ENCODE measurements at regions not wholly inside any gene's neighbourhood (a gene's known extent, or its start where the extent isn't known, plus 50 kb on each side); places are given as distances from the start of the nearest gene placed in this dataset.

DNA sequence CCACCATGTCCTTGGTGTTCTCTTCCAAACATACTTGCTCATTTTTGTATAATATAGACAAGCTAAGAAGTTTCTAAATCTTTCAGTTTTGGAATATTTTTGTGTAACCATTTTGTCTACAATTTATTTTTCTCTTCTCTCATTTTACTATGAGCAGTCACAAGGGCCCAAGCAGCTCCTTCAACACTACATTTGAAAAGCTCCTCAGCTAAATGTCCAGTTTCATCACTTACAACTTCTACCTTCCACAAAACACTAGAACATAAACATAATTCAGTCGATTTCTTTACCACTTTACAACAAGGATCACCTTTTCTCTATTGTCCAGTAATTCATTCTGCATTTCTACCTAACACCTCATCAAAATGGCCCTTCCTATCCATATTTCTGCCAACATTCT is 554.4 kb downstream of the RAB28 start:
- no peak overlapping the region for H3K9ac ChIP-seq (ENCODE audit: control insufficient read depth, extremely low read depth, insufficient read depth, low read length)
- TF ChIP-seq EZH2 (IDR thresholded peaks at IDR 0.05; ENCODE audit: low read length) = no peak
- TF ChIP-seq, protein P1, sequence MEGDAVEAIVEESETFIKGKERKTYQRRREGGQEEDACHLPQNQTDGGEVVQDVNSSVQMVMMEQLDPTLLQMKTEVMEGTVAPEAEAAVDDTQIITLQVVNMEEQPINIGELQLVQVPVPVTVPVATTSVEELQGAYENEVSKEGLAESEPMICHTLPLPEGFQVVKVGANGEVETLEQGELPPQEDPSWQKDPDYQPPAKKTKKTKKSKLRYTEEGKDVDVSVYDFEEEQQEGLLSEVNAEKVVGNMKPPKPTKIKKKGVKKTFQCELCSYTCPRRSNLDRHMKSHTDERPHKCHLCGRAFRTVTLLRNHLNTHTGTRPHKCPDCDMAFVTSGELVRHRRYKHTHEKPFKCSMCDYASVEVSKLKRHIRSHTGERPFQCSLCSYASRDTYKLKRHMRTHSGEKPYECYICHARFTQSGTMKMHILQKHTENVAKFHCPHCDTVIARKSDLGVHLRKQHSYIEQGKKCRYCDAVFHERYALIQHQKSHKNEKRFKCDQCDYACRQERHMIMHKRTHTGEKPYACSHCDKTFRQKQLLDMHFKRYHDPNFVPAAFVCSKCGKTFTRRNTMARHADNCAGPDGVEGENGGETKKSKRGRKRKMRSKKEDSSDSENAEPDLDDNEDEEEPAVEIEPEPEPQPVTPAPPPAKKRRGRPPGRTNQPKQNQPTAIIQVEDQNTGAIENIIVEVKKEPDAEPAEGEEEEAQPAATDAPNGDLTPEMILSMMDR (optimal IDR thresholded peaks at IDR 0.05 in 1 of 3, IDR thresholded peaks at IDR 0.05 in 1 of 3, conservative IDR thresholded peaks at IDR 0.05 in 1 of 3; ENCODE audit: extremely low read depth in 1 of 3, insufficient read depth in 2 of 3, low read length in 3 of 3) = no peak
- H3K9me3 ChIP-seq (ENCODE audit: control insufficient read depth, low read depth, low read length) = no peaks in the 10 kb centered on the region
- H3K9me1 ChIP-seq (ENCODE audit: control insufficient read depth, extremely low read depth, insufficient read depth, low read length) = no peaks in the 10 kb centered on the region
- no peak overlapping the region for H3K4me3 ChIP-seq (ENCODE audit: control insufficient read depth in 2 of 3, extremely low read depth in 1 of 3, insufficient read depth in 2 of 3, low read depth in 1 of 3, low read length in 3 of 3)
- H3K27ac ChIP-seq (ENCODE audit: control insufficient read depth, insufficient read depth, low read length) = no peak overlapping the region
- no peaks in the 10 kb centered on the region for H4K20me1 ChIP-seq (ENCODE audit: control insufficient read depth, extremely low read depth, insufficient read depth, low read length)
- no peak for DNase-seq (ENCODE audit: low read depth, low spot score)
- H3K4me2 ChIP-seq (ENCODE audit: control insufficient read depth, extremely low read depth, insufficient read depth, low read depth, low read length) = no peak overlapping the region
- H3K36me3 ChIP-seq (ENCODE audit: control insufficient read depth in 2 of 2, extremely low read depth in 1 of 2, insufficient read depth in 2 of 2, low read length in 2 of 2) = no peaks in the 10 kb centered on the region
- dilution Hi-C loops (cut with MboI; ENCODE audit: extremely low pct_ligation_motif_present, low sequenced_read_pairs) = no loop called here
- no peaks in the 10 kb centered on the region for H3K4me1 ChIP-seq (ENCODE audit: control insufficient read depth, extremely low read depth, insufficient read depth, low read length)
- FAIRE-seq = no peak
- H2AFZ ChIP-seq (ENCODE audit: control insufficient read depth, low read length) = no peak overlapping the region
- H3K27me3 ChIP-seq (ENCODE audit: control insufficient read depth, extremely low read depth, insufficient read depth, low read length) = no peaks in the 10 kb centered on the region
- no peaks in the 10 kb centered on the region for H3K79me2 ChIP-seq (ENCODE audit: control insufficient read depth, insufficient read depth, low read length)

DNA sequence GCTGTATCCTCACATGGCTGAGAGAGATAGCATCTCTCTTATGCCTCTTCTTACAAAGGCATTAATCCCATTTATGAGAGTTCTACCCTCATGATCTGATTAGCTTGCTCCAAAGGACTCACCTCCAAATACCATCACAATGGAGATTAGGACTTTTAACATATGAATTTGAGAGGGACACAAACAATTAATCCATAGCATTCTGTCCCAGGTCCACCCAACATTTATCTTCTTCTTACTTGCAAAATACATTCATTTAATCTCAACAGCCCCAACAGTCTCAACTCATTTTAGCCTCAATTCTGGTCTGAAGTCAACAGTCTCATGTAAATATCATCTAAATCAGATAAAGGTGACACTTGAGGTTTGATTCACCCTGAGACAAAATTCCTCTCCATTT is 555.4 kb downstream of the RAB28 start:
- H3K9ac ChIP-seq (ENCODE audit: control insufficient read depth, extremely low read depth, insufficient read depth, low read length) = no peak overlapping the region
- no peak overlapping the region for H3K27ac ChIP-seq (ENCODE audit: control insufficient read depth, insufficient read depth, low read length)
- no peak overlapping the region for H3K4me3 ChIP-seq (ENCODE audit: control insufficient read depth in 2 of 3, extremely low read depth in 1 of 3, insufficient read depth in 2 of 3, low read depth in 1 of 3, low read length in 3 of 3)
- H3K36me3 ChIP-seq (ENCODE audit: control insufficient read depth in 2 of 2, extremely low read depth in 1 of 2, insufficient read depth in 2 of 2, low read length in 2 of 2) = no peaks in the 10 kb centered on the region
- no peak for FAIRE-seq
- no peaks in the 10 kb centered on the region for H3K9me1 ChIP-seq (ENCODE audit: control insufficient read depth, extremely low read depth, insufficient read depth, low read length)
- H3K4me1 ChIP-seq (ENCODE audit: control insufficient read depth, extremely low read depth, insufficient read depth, low read length) = no peaks in the 10 kb centered on the region
- dilution Hi-C loops (cut with MboI; ENCODE audit: extremely low pct_ligation_motif_present, low sequenced_read_pairs) = no loop called here
- no peak overlapping the region for H3K4me2 ChIP-seq (ENCODE audit: control insufficient read depth, extremely low read depth, insufficient read depth, low read depth, low read length)
- no peak for DNase-seq (ENCODE audit: low read depth, low spot score)
- H2AFZ ChIP-seq (ENCODE audit: control insufficient read depth, low read length) = no peak overlapping the region
- H3K9me3 ChIP-seq (ENCODE audit: control insufficient read depth, low read depth, low read length) = no peaks in the 10 kb centered on the region
- TF ChIP-seq EZH2 (IDR thresholded peaks at IDR 0.05; ENCODE audit: low read length) = no peak
- TF ChIP-seq, protein P1 (optimal IDR thresholded peaks at IDR 0.05 in 1 of 3, IDR thresholded peaks at IDR 0.05 in 1 of 3, conservative IDR thresholded peaks at IDR 0.05 in 1 of 3; ENCODE audit: extremely low read depth in 1 of 3, insufficient read depth in 2 of 3, low read length in 3 of 3) = no peak
- H3K27me3 ChIP-seq (ENCODE audit: control insufficient read depth, extremely low read depth, insufficient read depth, low read length) = no peaks in the 10 kb centered on the region
- no peaks in the 10 kb centered on the region for H4K20me1 ChIP-seq (ENCODE audit: control insufficient read depth, extremely low read depth, insufficient read depth, low read length)
- H3K79me2 ChIP-seq (ENCODE audit: control insufficient read depth, insufficient read depth, low read length) = no peaks in the 10 kb centered on the region

Measured in keratinocyte (primary cell).